ENCODE measurements at regions not wholly inside any gene's neighbourhood (a gene's known extent, or its start where the extent isn't known, plus 50 kb on each side); places are given as distances from the start of the nearest gene placed in this dataset.

DNA sequence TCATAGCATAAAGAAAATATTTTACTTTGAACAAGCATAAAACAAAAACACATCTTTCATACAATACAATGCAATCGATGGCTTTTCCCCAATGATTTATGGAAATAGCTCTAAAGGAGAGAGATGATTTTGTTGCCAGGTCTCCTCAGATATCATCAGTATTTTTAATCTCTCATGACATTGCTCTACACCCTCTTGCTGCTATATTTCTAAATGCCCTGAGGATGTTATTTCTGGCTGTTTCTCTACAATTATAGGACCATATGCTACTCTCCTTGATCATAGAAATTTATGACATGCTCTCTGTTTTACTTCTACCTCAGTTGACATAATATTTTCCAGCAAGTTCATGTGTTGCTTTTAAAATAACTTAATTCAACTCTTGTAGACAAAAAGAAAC is 654.9 kb upstream of the GBE1 start:
- TF ChIP-seq EZH2 (IDR thresholded peaks at IDR 0.05; ENCODE audit: low read length, unreplicated experiment): no peak
- no peak for TF ChIP-seq EZH2phosphoT487 (IDR thresholded peaks at IDR 0.05; ENCODE audit: borderline replicate concordance, low read length)
- TF ChIP-seq, protein P1, sequence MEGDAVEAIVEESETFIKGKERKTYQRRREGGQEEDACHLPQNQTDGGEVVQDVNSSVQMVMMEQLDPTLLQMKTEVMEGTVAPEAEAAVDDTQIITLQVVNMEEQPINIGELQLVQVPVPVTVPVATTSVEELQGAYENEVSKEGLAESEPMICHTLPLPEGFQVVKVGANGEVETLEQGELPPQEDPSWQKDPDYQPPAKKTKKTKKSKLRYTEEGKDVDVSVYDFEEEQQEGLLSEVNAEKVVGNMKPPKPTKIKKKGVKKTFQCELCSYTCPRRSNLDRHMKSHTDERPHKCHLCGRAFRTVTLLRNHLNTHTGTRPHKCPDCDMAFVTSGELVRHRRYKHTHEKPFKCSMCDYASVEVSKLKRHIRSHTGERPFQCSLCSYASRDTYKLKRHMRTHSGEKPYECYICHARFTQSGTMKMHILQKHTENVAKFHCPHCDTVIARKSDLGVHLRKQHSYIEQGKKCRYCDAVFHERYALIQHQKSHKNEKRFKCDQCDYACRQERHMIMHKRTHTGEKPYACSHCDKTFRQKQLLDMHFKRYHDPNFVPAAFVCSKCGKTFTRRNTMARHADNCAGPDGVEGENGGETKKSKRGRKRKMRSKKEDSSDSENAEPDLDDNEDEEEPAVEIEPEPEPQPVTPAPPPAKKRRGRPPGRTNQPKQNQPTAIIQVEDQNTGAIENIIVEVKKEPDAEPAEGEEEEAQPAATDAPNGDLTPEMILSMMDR (conservative IDR thresholded peaks at IDR 0.05; ENCODE audit: low read depth, low read length): no peak
- Histone ChIP-seq H3K9me3 (ENCODE audit: low read length) (no peaks in the 10 kb centered on the region), H3K27ac (ENCODE audit: low read length) (no peak overlapping the region), H3K4me1 (ENCODE audit: insufficient read depth, low read length) (no peaks in the 10 kb centered on the region), H3K9ac (ENCODE audit: low read length) (no peak overlapping the region), H3K79me2 (ENCODE audit: low read length) (no peaks in the 10 kb centered on the region), H2AFZ (ENCODE audit: low read length) (no peak overlapping the region), H3K4me2 (ENCODE audit: low read length) (no peak overlapping the region), H3K36me3 (ENCODE audit: low read depth, low read length) (no peaks in the 10 kb centered on the region), H3K9me2 (replicated peaks; ENCODE audit: low read length) (no peaks in the 10 kb centered on the region), H4K20me1 (ENCODE audit: low read length) (no peaks in the 10 kb centered on the region), H3F3A (ENCODE audit: low read length, unreplicated experiment) (no peaks in the 10 kb centered on the region), H3K27me3 (ENCODE audit: low read length) (no peaks in the 10 kb centered on the region), H3K4me3 (ENCODE audit: low read length) (no peak overlapping the region)
- intact Hi-C loops (cut with micrococcal nuclease): no loop called here
- ATAC-seq (no peak), DNase-seq (no peak)
- ChIA-PET CTCF (no interaction called here), POLR2A (ENCODE audit: unreplicated experiment) (no interaction called here)
- no TSS peak for BruUV-seq (replicated peaks)

DNA sequence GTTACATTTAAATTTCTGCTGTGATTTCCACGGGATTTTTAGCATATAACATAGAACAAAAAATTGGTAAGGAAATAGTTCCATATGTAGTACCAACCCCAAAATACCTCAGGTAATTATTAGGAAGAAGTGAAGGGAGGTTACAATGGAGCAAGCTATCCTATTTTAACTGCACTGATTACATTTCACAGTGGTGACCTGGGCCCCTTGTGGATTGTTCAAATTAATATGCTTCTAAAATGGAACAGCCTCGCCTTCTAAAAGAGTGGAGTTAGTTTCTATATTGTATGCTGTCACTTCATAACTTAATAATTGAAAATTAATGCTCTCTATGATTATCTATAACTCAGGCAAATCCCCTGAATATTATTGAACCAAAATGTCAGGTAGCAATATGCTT is 651.7 kb upstream of the GBE1 start:
- Histone ChIP-seq H2AFZ (ENCODE audit: low read length) (no peak overlapping the region), H3K4me1 (ENCODE audit: insufficient read depth, low read length) (no peaks in the 10 kb centered on the region), H3K9me3 (ENCODE audit: low read length) (no peaks in the 10 kb centered on the region), H4K20me1 (ENCODE audit: low read length) (no peaks in the 10 kb centered on the region), H3K27ac (ENCODE audit: low read length) (no peak overlapping the region), H3F3A (ENCODE audit: low read length, unreplicated experiment) (no peaks in the 10 kb centered on the region), H3K9me2 (replicated peaks; ENCODE audit: low read length) (no peaks in the 10 kb centered on the region), H3K4me3 (ENCODE audit: low read length) (no peak overlapping the region), H3K4me2 (ENCODE audit: low read length) (no peak overlapping the region), H3K36me3 (ENCODE audit: low read depth, low read length) (no peaks in the 10 kb centered on the region), H3K27me3 (ENCODE audit: low read length) (no peaks in the 10 kb centered on the region), H3K9ac (ENCODE audit: low read length) (no peak overlapping the region), H3K79me2 (ENCODE audit: low read length) (no peaks in the 10 kb centered on the region)
- ATAC-seq: no peak
- no peak for TF ChIP-seq EZH2 (IDR thresholded peaks at IDR 0.05; ENCODE audit: low read length, unreplicated experiment)
- TF ChIP-seq, protein P1 (conservative IDR thresholded peaks at IDR 0.05; ENCODE audit: low read depth, low read length): no peak
- no peak for TF ChIP-seq EZH2phosphoT487 (IDR thresholded peaks at IDR 0.05; ENCODE audit: borderline replicate concordance, low read length)
- DNase-seq: no peak
- intact Hi-C loops (cut with micrococcal nuclease): no loop called here
- ChIA-PET POLR2A (ENCODE audit: unreplicated experiment) (no interaction called here), CTCF (no interaction called here)
- no TSS peak for BruUV-seq (replicated peaks)

DNA sequence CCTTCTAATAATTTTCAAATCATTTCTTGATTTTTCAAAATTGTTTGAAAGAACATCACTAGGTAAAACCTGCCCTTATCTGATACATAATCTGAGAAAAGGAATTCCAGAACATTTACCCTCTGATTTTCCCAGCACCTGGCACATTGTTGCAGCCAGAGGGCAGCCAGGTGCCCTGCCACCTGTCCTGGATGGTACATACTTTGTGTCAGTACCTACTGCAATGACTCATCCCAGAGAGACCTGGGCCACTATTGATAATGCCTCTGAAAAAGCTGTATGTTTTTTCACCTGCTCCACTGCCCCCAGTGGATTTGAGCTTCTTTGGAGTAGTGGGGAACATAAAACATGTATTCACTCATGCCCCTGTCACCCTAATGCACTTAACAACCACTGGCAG is 648.9 kb upstream of the GBE1 start:
- Histone ChIP-seq H3K9ac (ENCODE audit: low read length) (no peak overlapping the region), H3K27me3 (ENCODE audit: low read length) (no peaks in the 10 kb centered on the region), H3K27ac (ENCODE audit: low read length) (no peak overlapping the region), H3K9me2 (replicated peaks; ENCODE audit: low read length) (no peaks in the 10 kb centered on the region), H3K79me2 (ENCODE audit: low read length) (no peaks in the 10 kb centered on the region), H3K9me3 (ENCODE audit: low read length) (no peaks in the 10 kb centered on the region), H3K36me3 (ENCODE audit: low read depth, low read length) (no peaks in the 10 kb centered on the region), H3K4me3 (ENCODE audit: low read length) (no peak overlapping the region), H2AFZ (ENCODE audit: low read length) (no peak overlapping the region), H3F3A (ENCODE audit: low read length, unreplicated experiment) (no peaks in the 10 kb centered on the region), H4K20me1 (ENCODE audit: low read length) (no peaks in the 10 kb centered on the region), H3K4me2 (ENCODE audit: low read length) (no peak overlapping the region), H3K4me1 (ENCODE audit: insufficient read depth, low read length) (no peaks in the 10 kb centered on the region)
- no TSS peak for BruUV-seq (replicated peaks)
- ChIA-PET CTCF (interaction anchor here (0.6 kb wide), 1 partner anchor 525 kb away, joined by 3 read pairs; no protein-coding TSS in a partner anchor), POLR2A (ENCODE audit: unreplicated experiment) (no interaction called here)
- intact Hi-C loops (cut with micrococcal nuclease): no loop called here
- peak; percentile 67 for DNase-seq
- ATAC-seq: peak; percentile 80
- TF ChIP-seq, protein P1 (conservative IDR thresholded peaks at IDR 0.05; ENCODE audit: low read depth, low read length): peak; percentile 63
- no peak for TF ChIP-seq EZH2phosphoT487 (IDR thresholded peaks at IDR 0.05; ENCODE audit: borderline replicate concordance, low read length)

Measured in PC-3 (cell line).